Karpas-422 (cell line): ENCODE measurements at regions not wholly inside any gene's neighbourhood (a gene's known extent, or its start where the extent isn't known, plus 50 kb on each side); places are given as distances from the start of the nearest gene placed in this dataset.
"Not testable (repeated sequence)": the region's sequence is repeated elsewhere in the genome, so short reads cannot be mapped to it uniquely, and the experiment has no call there.

Source experiments
- DNase-seq: peaks from one replicate; pipeline ENCODE4 v3.0.0-alpha.2; 2015
- H2AFZ ChIP-seq: fragments of 200-600 bp; sonication (generic); 2 replicates; pipeline ENCODE4 v1.6.1; 2014; ENCODE audit warnings: antibody characterized with exemption, low read length, mixed read lengths
- H3K27ac ChIP-seq: fragments of 200-600 bp; sonication (generic); 2 replicates; pipeline ENCODE4 v1.5.1; 2014; ENCODE audit warnings: mild to moderate bottlenecking, low read length, moderate library complexity
- H3K27me3 ChIP-seq: fragments of 200-600 bp; sonication (generic); 2 replicates; pipeline ENCODE4 v1.6.1; 2014; ENCODE audit warnings: low read length, mixed read lengths
- H3K36me3 ChIP-seq: fragments of 200-600 bp; sonication (generic); 2 replicates; pipeline ENCODE4 v1.6.1; 2014; ENCODE audit warnings: low read length, mixed read lengths; ENCODE audit not compliant: insufficient read depth
- H3K4me1 ChIP-seq: fragments of 200-600 bp; sonication (generic); 2 replicates; pipeline ENCODE4 v1.6.1; 2014; ENCODE audit warnings: mild to moderate bottlenecking, low read length, mixed read lengths
- H3K4me2 ChIP-seq: fragments of 200-600 bp; sonication (generic); 2 replicates; pipeline ENCODE4 v1.6.1; 2014; ENCODE audit warnings: low read length, low read depth, mild to moderate bottlenecking; ENCODE audit not compliant: poor library complexity, severe bottlenecking
- H3K4me3 ChIP-seq: fragments of 200-600 bp; sonication (generic); 2 replicates; pipeline ENCODE4 v1.5.1; 2014; ENCODE audit warnings: mild to moderate bottlenecking, antibody characterized with exemption, low read length, mixed read lengths
- H3K79me2 ChIP-seq: fragments of 200-600 bp; sonication (generic); 2 replicates; pipeline ENCODE4 v1.6.1; 2014; ENCODE audit warnings: mild to moderate bottlenecking, low read length, mixed read lengths
- H3K9ac ChIP-seq: fragments of 200-600 bp; sonication (generic); 2 replicates; pipeline ENCODE4 v1.6.0; 2014; ENCODE audit warnings: low read length
- H3K9me2 ChIP-seq: fragments of 200-600 bp; sonication (generic), shearing (Covaris generic); replicated peaks from 2 replicates; pipeline ENCODE4 v1.6.0; 2014; ENCODE audit warnings: mild to moderate bottlenecking, low read length, moderate library complexity; ENCODE audit not compliant: insufficient read depth
- H3K9me3 ChIP-seq: fragments of 300-700, 200-600 bp; sonication (generic); 2 replicates; pipeline ENCODE4 v1.6.1; 2014; ENCODE audit warnings: low read length, mixed read lengths
- H4K20me1 ChIP-seq: fragments of 200-600 bp; sonication (generic); 2 replicates; pipeline ENCODE4 v1.6.1; 2014; ENCODE audit warnings: mild to moderate bottlenecking, antibody characterized with exemption, low read length, low read depth; ENCODE audit not compliant: insufficient read depth

DNA sequence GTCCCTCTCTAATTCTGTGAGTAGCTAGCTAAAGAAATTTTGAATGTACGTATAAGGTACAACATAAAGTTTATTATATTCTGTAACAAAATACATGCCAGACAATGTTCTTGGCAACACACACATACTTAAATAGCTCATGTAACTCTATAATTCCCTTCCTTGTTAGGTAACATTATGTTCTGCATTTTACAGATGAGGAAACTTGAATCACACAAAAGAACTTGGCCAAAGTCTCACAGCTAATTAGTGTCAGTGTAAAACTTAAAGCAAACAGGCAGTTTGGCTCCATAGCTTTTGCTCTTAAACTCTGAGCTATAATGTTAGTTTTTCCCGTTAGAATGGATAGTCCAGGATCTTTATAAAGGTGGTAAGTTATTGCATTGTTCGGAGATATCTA, 1091.8 kb upstream of the SLIT2 start:
- Histone ChIP-seq H3K4me1 (no peaks in the 10 kb centered on the region), H2AFZ (no peak overlapping the region), H3K9me3 (peaks cover 37% of the 10 kb centered on the region), H3K9me2 (no peaks in the 10 kb centered on the region), H4K20me1 (no peaks in the 10 kb centered on the region), H3K79me2 (no peaks in the 10 kb centered on the region), H3K4me2 (no peak overlapping the region), H3K27ac (no peak overlapping the region), H3K27me3 (no peaks in the 10 kb centered on the region), H3K9ac (no peak overlapping the region), H3K4me3 (no peak overlapping the region), H3K36me3 (no peaks in the 10 kb centered on the region)
- no peak for DNase-seq

DNA sequence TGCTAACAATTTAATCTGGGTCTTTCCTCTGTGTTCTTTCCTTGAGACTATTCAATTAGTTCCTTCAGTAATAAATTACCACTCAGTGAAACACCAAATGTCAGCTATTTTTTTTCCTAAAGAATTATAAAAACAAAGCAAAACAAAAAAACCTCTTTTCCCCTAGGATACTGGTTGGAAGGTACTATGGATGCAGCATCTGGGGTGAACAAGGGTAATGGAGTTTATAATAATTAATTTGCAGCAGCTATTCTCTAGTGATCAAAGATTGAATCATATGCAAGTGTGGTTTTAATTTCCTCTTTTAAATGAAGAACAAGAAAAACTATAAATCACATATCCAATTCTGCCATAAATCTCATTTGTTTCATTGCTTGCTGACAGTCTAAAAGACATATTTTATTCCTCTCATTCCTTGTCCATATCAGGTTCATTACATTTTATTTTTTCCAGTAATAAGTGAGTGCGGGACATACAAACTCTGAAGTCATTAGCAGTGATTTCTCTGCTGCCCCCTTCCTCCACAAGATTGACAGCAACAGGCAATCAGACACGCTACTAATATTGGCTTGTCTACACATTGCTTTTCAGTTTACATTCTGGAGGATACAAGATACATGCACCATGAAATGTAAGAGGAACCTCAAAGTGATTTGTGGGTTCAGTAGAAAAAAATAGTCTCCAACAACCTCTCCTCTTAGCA, 1093.4 kb upstream of the SLIT2 start:
- no peak for DNase-seq
- peaks cover 32% of the 10 kb centered on the region for H3K9me3 ChIP-seq
- H3K36me3 ChIP-seq: no peaks in the 10 kb centered on the region
- no peak overlapping the region for H3K4me2 ChIP-seq
- H3K27ac ChIP-seq: no peak overlapping the region
- H2AFZ ChIP-seq: no peak overlapping the region
- no peak overlapping the region for H3K9ac ChIP-seq
- no peaks in the 10 kb centered on the region for H3K4me1 ChIP-seq
- H3K9me2 ChIP-seq: no peaks in the 10 kb centered on the region
- no peaks in the 10 kb centered on the region for H3K79me2 ChIP-seq
- H3K4me3 ChIP-seq: no peak overlapping the region
- H4K20me1 ChIP-seq: no peaks in the 10 kb centered on the region
- H3K27me3 ChIP-seq: no peaks in the 10 kb centered on the region

- Histone ChIP-seq H3K4me1 (no peaks in the 10 kb centered on the region), H3K36me3 (no peaks in the 10 kb centered on the region), H3K79me2 (no peaks in the 10 kb centered on the region), H3K27ac (no peak overlapping the region), H3K9me2 (no peaks in the 10 kb centered on the region), H4K20me1 (no peaks in the 10 kb centered on the region), H3K4me2 (no peak overlapping the region), H2AFZ (no peak overlapping the region), H3K9ac (no peak overlapping the region), H3K9me3 (peaks cover 32% of the 10 kb centered on the region), H3K27me3 (no peaks in the 10 kb centered on the region), H3K4me3 (no peak overlapping the region)
- DNase-seq: no peak
Measured at GRCh38 chr4:19156786-19157185, 1094.9 kb upstream of the SLIT2 start.

- Histone ChIP-seq H2AFZ (no peak overlapping the region), H3K9me2 (no peaks in the 10 kb centered on the region), H4K20me1 (no peaks in the 10 kb centered on the region), H3K79me2 (no peaks in the 10 kb centered on the region), H3K4me2 (no peak overlapping the region), H3K4me3 (no peak overlapping the region), H3K27ac (no peak overlapping the region), H3K27me3 (no peaks in the 10 kb centered on the region), H3K4me1 (no peaks in the 10 kb centered on the region), H3K9me3 (peaks cover 31% of the 10 kb centered on the region), H3K36me3 (no peaks in the 10 kb centered on the region), H3K9ac (no peak overlapping the region)
- no peak for DNase-seq
Measured at GRCh38 chr4:19155568-19155967, 1096.1 kb upstream of the SLIT2 start.

- DNase-seq, H3K27me3 ChIP-seq, H3K79me2 ChIP-seq: not testable (repeated sequence)
Measured at GRCh38 chr4:19154267-19154666, 1097.4 kb upstream of the SLIT2 start.

DNA sequence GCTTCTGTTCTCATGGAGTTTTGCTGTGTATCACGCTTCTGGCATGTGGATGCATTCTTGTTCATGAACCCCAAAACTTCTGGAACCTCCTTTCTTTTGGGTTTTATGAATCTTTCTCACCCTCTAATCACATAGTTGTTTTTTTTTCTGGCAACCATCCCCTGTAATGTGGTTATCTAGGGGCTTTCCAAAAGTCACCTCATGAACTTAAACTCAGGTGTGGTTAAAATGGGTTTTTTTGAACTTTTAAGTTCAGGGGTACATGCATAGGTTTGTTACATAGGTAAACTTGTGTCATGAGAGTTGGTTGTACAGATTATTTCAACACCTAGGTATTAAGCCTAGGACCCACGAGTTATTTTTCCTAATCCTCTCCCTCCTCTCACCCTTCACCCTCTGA, 1099.4 kb upstream of the SLIT2 start:
- Histone ChIP-seq H3K4me2 (no peak overlapping the region), H2AFZ (no peak overlapping the region), H4K20me1 (no peaks in the 10 kb centered on the region), H3K27ac (no peak overlapping the region), H3K4me1 (no peaks in the 10 kb centered on the region), H3K79me2 (no peaks in the 10 kb centered on the region), H3K36me3 (no peaks in the 10 kb centered on the region), H3K4me3 (no peak overlapping the region), H3K9me3 (peaks cover 22% of the 10 kb centered on the region), H3K27me3 (no peaks in the 10 kb centered on the region), H3K9ac (no peak overlapping the region), H3K9me2 (no peaks in the 10 kb centered on the region)
- no peak for DNase-seq

More at GRCh38 chr4:19154267-19154666, 1097.4 kb upstream of the SLIT2 start:
- not testable (repeated sequence) for H4K20me1 ChIP-seq, H3K4me3 ChIP-seq, H3K36me3 ChIP-seq, H3K4me2 ChIP-seq, H3K9ac ChIP-seq, H2AFZ ChIP-seq, H3K27ac ChIP-seq, H3K9me2 ChIP-seq, H3K4me1 ChIP-seq
- peaks cover 23% of the 10 kb centered on the region for H3K9me3 ChIP-seq

DNA sequence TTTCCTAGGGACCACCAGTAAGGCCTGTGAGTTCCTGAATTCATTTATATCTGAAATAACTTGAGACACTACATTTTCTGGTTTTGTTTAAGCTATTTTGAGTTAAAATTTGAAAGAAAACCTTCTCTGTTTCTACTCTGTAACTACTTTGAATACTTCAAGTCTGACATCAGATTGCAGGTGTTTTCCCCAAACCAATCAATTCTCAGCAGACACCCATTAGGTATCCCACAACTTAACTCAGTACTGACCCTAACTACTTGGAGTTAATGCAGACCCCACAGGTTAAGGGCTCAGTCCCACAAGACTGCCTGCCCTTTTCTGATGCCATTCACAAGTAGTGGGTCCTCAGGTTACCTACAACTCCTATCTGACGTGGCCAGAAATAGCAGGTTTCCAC, 1100.0 kb upstream of the SLIT2 start:
- Histone ChIP-seq H4K20me1 (no peaks in the 10 kb centered on the region), H3K9me3 (peaks cover 17% of the 10 kb centered on the region), H3K9me2 (no peaks in the 10 kb centered on the region), H3K27me3 (no peaks in the 10 kb centered on the region), H2AFZ (no peak overlapping the region), H3K27ac (no peak overlapping the region), H3K4me2 (no peak overlapping the region), H3K4me3 (no peak overlapping the region), H3K4me1 (no peaks in the 10 kb centered on the region), H3K79me2 (no peaks in the 10 kb centered on the region), H3K9ac (no peak overlapping the region), H3K36me3 (no peaks in the 10 kb centered on the region)
- DNase-seq: no peak

GRCh38 chr4:19146038-19146437, 1105.7 kb upstream of the SLIT2 start:
- Histone ChIP-seq H4K20me1 (no peaks in the 10 kb centered on the region), H3K4me1 (no peaks in the 10 kb centered on the region), H3K27ac (no peak overlapping the region), H3K4me3 (no peak overlapping the region), H3K27me3 (no peaks in the 10 kb centered on the region), H3K79me2 (no peaks in the 10 kb centered on the region), H3K4me2 (no peak overlapping the region), H3K9me2 (no peaks in the 10 kb centered on the region), H3K9me3 (peaks cover 25% of the 10 kb centered on the region), H2AFZ (no peak overlapping the region), H3K9ac (no peak overlapping the region), H3K36me3 (no peaks in the 10 kb centered on the region)
- DNase-seq: no peak
